Liver (tissue), 3 donors: ENCODE measurements at regions not wholly inside any gene's neighbourhood (a gene's known extent, or its start where the extent isn't known, plus 50 kb on each side); places are given as distances from the start of the nearest gene placed in this dataset.

Source experiments
- EGR1 ChIP-seq, 2 donors: IDR thresholded peaks; 2 replicates each; pipeline ENCODE4 v1.6.1; 2016 to 2018; ENCODE audit warnings: antibody characterized with exemption in 2 of 2, low read depth in 2 of 2
- FOXA1 ChIP-seq: IDR thresholded peaks from 2 replicates; pipeline ENCODE4 v1.6.1; 2016; ENCODE audit warnings: antibody characterized with exemption
- GABPA ChIP-seq, 2 donors: IDR thresholded peaks in 1 of 2; conservative IDR thresholded peaks in 1 of 2; 2 replicates each; pipeline ENCODE4 v1.6.1; 2016; ENCODE audit warnings: antibody characterized with exemption in 2 of 2, mild to moderate bottlenecking in 1 of 2, moderate library complexity in 1 of 2
- HNF4G ChIP-seq: IDR thresholded peaks from 2 replicates; pipeline ENCODE4 v1.6.1; 2016; ENCODE audit warnings: antibody characterized with exemption
- JUND ChIP-seq, 2 donors: IDR thresholded peaks; 2 replicates each; pipeline ENCODE4 v1.6.1; 2016; ENCODE audit warnings: antibody characterized with exemption in 2 of 2
- RAD21 ChIP-seq, 2 donors: IDR thresholded peaks; 2 replicates each; pipeline ENCODE4 v1.6.1; 2016; ENCODE audit warnings: antibody characterized with exemption in 2 of 2, mild to moderate bottlenecking in 2 of 2
- SP1 ChIP-seq: IDR thresholded peaks from 2 replicates; pipeline ENCODE4 v1.6.1; 2018; ENCODE audit warnings: antibody characterized with exemption, mild to moderate bottlenecking
- TAF1 ChIP-seq: conservative IDR thresholded peaks from 2 replicates; pipeline ENCODE4 v1.6.1; 2016; ENCODE audit warnings: antibody characterized with exemption, mild to moderate bottlenecking
- YY1 ChIP-seq: IDR thresholded peaks from 2 replicates; pipeline ENCODE4 v1.6.1; 2016; ENCODE audit warnings: antibody characterized with exemption, mild to moderate bottlenecking
- TF ChIP-seq, protein P1 (sequence below): fragments of 150-350 bp; IDR thresholded peaks from 2 replicates; pipeline ENCODE4 v1.5.1; 2017; ENCODE audit warnings: improper control_type of control experiment, low read depth, low read length; ENCODE audit not compliant: missing input control
- TF ChIP-seq, protein P2 (sequence below): IDR thresholded peaks from 2 replicates; pipeline ENCODE4 v1.6.1; 2016; ENCODE audit warnings: antibody characterized with exemption, mild to moderate bottlenecking
- TF ChIP-seq, protein P3 (sequence below): IDR thresholded peaks from 2 replicates; pipeline ENCODE4 v1.6.1; 2016; ENCODE audit warnings: antibody characterized with exemption
- TF ChIP-seq, protein P4 (sequence below): IDR thresholded peaks from 2 replicates; pipeline ENCODE4 v1.6.1; 2016; ENCODE audit warnings: antibody characterized with exemption
- donor health status: healthy.
- donor health status: healthy.

DNA sequence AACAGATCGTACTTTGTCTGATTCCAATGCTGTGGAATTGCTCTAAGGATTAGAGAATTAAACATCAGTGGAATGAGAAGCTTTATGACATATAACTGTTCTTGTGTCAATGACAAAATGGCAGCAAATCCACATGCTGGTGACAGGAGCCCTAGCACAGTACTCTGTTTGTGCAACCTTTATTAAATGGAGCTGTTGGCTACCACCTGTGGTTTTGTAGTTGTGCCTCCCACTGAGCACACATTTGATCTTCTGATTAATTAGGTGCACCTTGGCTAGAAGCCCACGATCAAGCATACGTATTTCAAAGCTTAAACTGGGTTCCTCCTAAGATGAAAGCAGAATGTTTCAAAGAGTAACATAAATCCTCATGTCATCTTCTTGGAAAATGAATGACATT lies 394.0 kb upstream of the IGFBP7 start:
- TF ChIP-seq, protein P1, sequence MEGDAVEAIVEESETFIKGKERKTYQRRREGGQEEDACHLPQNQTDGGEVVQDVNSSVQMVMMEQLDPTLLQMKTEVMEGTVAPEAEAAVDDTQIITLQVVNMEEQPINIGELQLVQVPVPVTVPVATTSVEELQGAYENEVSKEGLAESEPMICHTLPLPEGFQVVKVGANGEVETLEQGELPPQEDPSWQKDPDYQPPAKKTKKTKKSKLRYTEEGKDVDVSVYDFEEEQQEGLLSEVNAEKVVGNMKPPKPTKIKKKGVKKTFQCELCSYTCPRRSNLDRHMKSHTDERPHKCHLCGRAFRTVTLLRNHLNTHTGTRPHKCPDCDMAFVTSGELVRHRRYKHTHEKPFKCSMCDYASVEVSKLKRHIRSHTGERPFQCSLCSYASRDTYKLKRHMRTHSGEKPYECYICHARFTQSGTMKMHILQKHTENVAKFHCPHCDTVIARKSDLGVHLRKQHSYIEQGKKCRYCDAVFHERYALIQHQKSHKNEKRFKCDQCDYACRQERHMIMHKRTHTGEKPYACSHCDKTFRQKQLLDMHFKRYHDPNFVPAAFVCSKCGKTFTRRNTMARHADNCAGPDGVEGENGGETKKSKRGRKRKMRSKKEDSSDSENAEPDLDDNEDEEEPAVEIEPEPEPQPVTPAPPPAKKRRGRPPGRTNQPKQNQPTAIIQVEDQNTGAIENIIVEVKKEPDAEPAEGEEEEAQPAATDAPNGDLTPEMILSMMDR = no peak
- no peak for TF ChIP-seq EGR1 (IDR thresholded peaks at IDR 0.05; ENCODE audit: low read depth in 2 of 2)
- TF ChIP-seq JUND (IDR thresholded peaks at IDR 0.05) = no peak
- TF ChIP-seq RAD21 (IDR thresholded peaks at IDR 0.05) = no peak
- no peak for TF ChIP-seq GABPA (IDR thresholded peaks at IDR 0.05 in 1 of 2, conservative IDR thresholded peaks at IDR 0.05 in 1 of 2)
- TF ChIP-seq, protein P2, sequence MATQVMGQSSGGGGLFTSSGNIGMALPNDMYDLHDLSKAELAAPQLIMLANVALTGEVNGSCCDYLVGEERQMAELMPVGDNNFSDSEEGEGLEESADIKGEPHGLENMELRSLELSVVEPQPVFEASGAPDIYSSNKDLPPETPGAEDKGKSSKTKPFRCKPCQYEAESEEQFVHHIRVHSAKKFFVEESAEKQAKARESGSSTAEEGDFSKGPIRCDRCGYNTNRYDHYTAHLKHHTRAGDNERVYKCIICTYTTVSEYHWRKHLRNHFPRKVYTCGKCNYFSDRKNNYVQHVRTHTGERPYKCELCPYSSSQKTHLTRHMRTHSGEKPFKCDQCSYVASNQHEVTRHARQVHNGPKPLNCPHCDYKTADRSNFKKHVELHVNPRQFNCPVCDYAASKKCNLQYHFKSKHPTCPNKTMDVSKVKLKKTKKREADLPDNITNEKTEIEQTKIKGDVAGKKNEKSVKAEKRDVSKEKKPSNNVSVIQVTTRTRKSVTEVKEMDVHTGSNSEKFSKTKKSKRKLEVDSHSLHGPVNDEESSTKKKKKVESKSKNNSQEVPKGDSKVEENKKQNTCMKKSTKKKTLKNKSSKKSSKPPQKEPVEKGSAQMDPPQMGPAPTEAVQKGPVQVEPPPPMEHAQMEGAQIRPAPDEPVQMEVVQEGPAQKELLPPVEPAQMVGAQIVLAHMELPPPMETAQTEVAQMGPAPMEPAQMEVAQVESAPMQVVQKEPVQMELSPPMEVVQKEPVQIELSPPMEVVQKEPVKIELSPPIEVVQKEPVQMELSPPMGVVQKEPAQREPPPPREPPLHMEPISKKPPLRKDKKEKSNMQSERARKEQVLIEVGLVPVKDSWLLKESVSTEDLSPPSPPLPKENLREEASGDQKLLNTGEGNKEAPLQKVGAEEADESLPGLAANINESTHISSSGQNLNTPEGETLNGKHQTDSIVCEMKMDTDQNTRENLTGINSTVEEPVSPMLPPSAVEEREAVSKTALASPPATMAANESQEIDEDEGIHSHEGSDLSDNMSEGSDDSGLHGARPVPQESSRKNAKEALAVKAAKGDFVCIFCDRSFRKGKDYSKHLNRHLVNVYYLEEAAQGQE = no peak
- no peak for TF ChIP-seq SP1
- TF ChIP-seq, protein P3, sequence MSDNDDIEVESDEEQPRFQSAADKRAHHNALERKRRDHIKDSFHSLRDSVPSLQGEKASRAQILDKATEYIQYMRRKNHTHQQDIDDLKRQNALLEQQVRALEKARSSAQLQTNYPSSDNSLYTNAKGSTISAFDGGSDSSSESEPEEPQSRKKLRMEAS = no peak
- no peak for TF ChIP-seq YY1
- TF ChIP-seq TAF1 = no peak
- TF ChIP-seq, protein P4, sequence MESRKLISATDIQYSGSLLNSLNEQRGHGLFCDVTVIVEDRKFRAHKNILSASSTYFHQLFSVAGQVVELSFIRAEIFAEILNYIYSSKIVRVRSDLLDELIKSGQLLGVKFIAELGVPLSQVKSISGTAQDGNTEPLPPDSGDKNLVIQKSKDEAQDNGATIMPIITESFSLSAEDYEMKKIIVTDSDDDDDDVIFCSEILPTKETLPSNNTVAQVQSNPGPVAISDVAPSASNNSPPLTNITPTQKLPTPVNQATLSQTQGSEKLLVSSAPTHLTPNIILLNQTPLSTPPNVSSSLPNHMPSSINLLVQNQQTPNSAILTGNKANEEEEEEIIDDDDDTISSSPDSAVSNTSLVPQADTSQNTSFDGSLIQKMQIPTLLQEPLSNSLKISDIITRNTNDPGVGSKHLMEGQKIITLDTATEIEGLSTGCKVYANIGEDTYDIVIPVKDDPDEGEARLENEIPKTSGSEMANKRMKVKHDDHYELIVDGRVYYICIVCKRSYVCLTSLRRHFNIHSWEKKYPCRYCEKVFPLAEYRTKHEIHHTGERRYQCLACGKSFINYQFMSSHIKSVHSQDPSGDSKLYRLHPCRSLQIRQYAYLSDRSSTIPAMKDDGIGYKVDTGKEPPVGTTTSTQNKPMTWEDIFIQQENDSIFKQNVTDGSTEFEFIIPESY = no peak
- TF ChIP-seq HNF4G = no peak
- TF ChIP-seq FOXA1 = no peak
